H1 (cell line): ENCODE measurements at regions not wholly inside any gene's neighbourhood (a gene's known extent, or its start where the extent isn't known, plus 50 kb on each side); places are given as distances from the start of the nearest gene placed in this dataset.

ENCODE experiments used
- ASH2L ChIP-seq: fragments of 200-600, 300-600 bp; sonication (generic); IDR thresholded peaks from one replicate; pipeline ENCODE4 v1.7.1; 2017; ENCODE audit warnings: low read length
- FOSL1 ChIP-seq: IDR thresholded peaks from 2 replicates; pipeline ENCODE4 v1.6.1; 2011; ENCODE audit warnings: mild to moderate bottlenecking, low read depth, low read length, moderate library complexity; ENCODE audit not compliant: insufficient read depth
- NANOG ChIP-seq: IDR thresholded peaks from 2 replicates; pipeline ENCODE4 v1.6.1; 2011; ENCODE audit warnings: low read length, low read depth, mild to moderate bottlenecking, inconsistent platforms; ENCODE audit not compliant: insufficient read depth, poor library complexity, severe bottlenecking
- TF ChIP-seq, protein P1 (sequence below): IDR thresholded peaks from 2 replicates; pipeline ENCODE4 v1.6.1; 2011; ENCODE audit warnings: low read depth, mild to moderate bottlenecking, low read length; ENCODE audit not compliant: insufficient read depth
- TF ChIP-seq, protein P2 (sequence below): IDR thresholded peaks from 2 replicates; pipeline ENCODE4 v1.6.1; 2011; ENCODE audit warnings: low read length, improper control_type of control experiment

DNA sequence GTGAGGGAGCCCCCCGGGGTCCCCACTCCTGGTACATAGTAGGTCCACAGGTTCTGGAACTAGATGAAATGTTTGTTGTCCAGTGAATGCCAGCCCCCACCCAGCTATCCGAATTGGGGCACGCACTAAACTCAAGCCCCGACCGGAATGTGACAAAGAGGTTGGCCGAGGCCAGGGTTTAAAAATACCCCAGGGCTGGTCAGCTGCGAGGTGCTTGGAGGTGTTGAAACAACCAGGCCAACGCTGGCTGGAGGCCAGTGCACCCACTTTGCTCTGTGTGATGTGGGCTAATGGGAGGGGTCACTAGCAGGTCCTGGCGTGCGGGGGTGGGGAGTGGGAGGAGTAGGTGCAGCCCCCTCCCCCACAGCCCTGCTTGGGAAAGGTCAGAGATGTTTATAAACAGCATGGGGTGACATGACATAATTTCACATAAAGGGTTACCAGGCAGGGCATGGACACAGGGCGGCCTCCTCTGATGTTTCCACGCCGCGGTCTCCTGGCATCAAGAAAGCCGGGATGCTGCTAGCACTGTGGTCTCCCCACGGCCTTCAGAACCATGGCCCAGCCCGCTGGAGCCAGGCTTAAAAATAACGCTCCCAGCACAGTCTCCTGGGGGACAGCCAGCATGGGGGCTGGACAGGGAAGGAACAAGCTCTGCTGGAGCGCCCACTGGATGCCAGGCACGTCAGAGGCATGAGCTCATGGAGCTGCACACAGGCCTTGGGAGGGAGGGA lies 111.2 kb upstream of the PTPN1 start (continued):
- TF ChIP-seq, protein P1, sequence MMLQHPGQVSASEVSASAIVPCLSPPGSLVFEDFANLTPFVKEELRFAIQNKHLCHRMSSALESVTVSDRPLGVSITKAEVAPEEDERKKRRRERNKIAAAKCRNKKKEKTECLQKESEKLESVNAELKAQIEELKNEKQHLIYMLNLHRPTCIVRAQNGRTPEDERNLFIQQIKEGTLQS = no peak
- TF ChIP-seq, protein P2, sequence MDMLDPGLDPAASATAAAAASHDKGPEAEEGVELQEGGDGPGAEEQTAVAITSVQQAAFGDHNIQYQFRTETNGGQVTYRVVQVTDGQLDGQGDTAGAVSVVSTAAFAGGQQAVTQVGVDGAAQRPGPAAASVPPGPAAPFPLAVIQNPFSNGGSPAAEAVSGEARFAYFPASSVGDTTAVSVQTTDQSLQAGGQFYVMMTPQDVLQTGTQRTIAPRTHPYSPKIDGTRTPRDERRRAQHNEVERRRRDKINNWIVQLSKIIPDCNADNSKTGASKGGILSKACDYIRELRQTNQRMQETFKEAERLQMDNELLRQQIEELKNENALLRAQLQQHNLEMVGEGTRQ = no peak
- TF ChIP-seq ASH2L (no peak), FOSL1 (no peak), NANOG (no peak)
